HUDEP-2 (cell line): ENCODE measurements at regions not wholly inside any gene's neighbourhood (a gene's known extent, or its start where the extent isn't known, plus 50 kb on each side); places are given as distances from the start of the nearest gene placed in this dataset.

ENCODE experiments used
- DNase-seq, 76 experiments: peaks; one replicate each; lab custom pipeline; 2025; ENCODE audit not compliant: unreplicated experiment in 76 of 76; lab: John Stamatoyannopoulos, UW

GRCh38 chr3:13176445-13176844, 103.2 kb upstream of the IQSEC1 start:
- no peak for DNase-seq

GRCh38 chr3:13174803-13175135, 101.5 kb upstream of the IQSEC1 start:
- DNase-seq = no peak

- no peak for DNase-seq
Observed at GRCh38 chr3:13174011-13174802, 101.0 kb upstream of the IQSEC1 start.

GRCh38 chr3:13173186-13173585, 100.0 kb upstream of the IQSEC1 start:
- no peak for DNase-seq

GRCh38 chr3:13172644-13173013, 99.4 kb upstream of the IQSEC1 start:
- DNase-seq = no peak

GRCh38 chr3:13171704-13172643, 98.7 kb upstream of the IQSEC1 start:
- DNase-seq = no peak

GRCh38 chr3:13170317-13170716, 97.1 kb upstream of the IQSEC1 start:
- DNase-seq = no peak

GRCh38 chr3:13168391-13168790, 95.2 kb upstream of the IQSEC1 start:
- DNase-seq = no peak

- no peak for DNase-seq
Observed at GRCh38 chr3:13167829-13168228, 94.6 kb upstream of the IQSEC1 start.

- no peak for DNase-seq
Observed at GRCh38 chr3:13167064-13167743, 94.0 kb upstream of the IQSEC1 start.

GRCh38 chr3:13166243-13167063, 93.2 kb upstream of the IQSEC1 start:
- DNase-seq = no peak

- no peak for DNase-seq
Observed at GRCh38 chr3:13165576-13165975, 92.3 kb upstream of the IQSEC1 start.

GRCh38 chr3:13164893-13165492, 91.8 kb upstream of the IQSEC1 start:
- no peak for DNase-seq

- no peak for DNase-seq
Observed at GRCh38 chr3:13163848-13164382, 90.7 kb upstream of the IQSEC1 start.

- DNase-seq = no peak
Observed at GRCh38 chr3:13162549-13163320, 89.5 kb upstream of the IQSEC1 start.

GRCh38 chr3:13161771-13162535, 88.7 kb upstream of the IQSEC1 start:
- DNase-seq = no peak

GRCh38 chr3:13161021-13161759, 88.0 kb upstream of the IQSEC1 start:
- no peak for DNase-seq

GRCh38 chr3:13160619-13161018, 87.4 kb upstream of the IQSEC1 start:
- DNase-seq = no peak
